Breast epithelium (tissue), 4 donors: ENCODE measurements at regions not wholly inside any gene's neighbourhood (a gene's known extent, or its start where the extent isn't known, plus 50 kb on each side); places are given as distances from the start of the nearest gene placed in this dataset.

ENCODE experiments used
- DNase-seq, 2 donors: peaks; one replicate each; pipeline ENCODE4 v3.0.0-alpha.2; 2019; ENCODE audit warnings: low spot score in 2 of 2
- H3K27ac ChIP-seq, 2 donors: fragments of 200-600 bp; sonication (generic) in 1 of 2; one replicate each; pipeline ENCODE4 v1.5.1; 2016 to 2019; ENCODE audit warnings: mild to moderate bottlenecking in 1 of 2
- H3K27me3 ChIP-seq, 2 donors: fragments of 200-600 bp; sonication (generic) in 1 of 2; one replicate each; pipeline versions ENCODE4 v1.5.1 to v1.6.0; 2017 to 2019; ENCODE audit warnings: control low read depth in 1 of 2, mild to moderate bottlenecking in 1 of 2
- H3K36me3 ChIP-seq: fragments of 200-600 bp; one replicate; pipeline ENCODE4 v1.5.1; 2019
- H3K4me1 ChIP-seq, 2 donors: fragments of 200-600 bp; sonication (generic); one replicate each; pipeline ENCODE4 v1.5.1; 2016 to 2019; ENCODE audit warnings: control low read depth in 1 of 2
- H3K4me3 ChIP-seq, 3 donors: fragments of 200-600 bp; sonication (generic); 1 replicate in 2 of 3; 2 replicates in 1 of 3; pipeline ENCODE4 v1.5.1; 2016 to 2019; ENCODE audit warnings: mild to moderate bottlenecking in 3 of 3, moderate library complexity in 2 of 3
- H3K9me3 ChIP-seq, 2 donors: fragments of 200-600 bp; sonication (generic) in 1 of 2; one replicate each; pipeline ENCODE4 v1.5.1; 2016 to 2019; ENCODE audit warnings: control low read depth in 1 of 2
- POLR2A ChIP-seq: fragments of 450-650 bp; IDR thresholded peaks from one replicate; pipeline ENCODE4 v1.6.1; 2016; ENCODE audit warnings: antibody characterized with exemption, mild to moderate bottlenecking, moderate library complexity
- POLR2AphosphoS5 ChIP-seq, 3 donors: sonication (generic); formaldehyde crosslinking; IDR thresholded peaks; one replicate each; pipeline ENCODE4 v1.6.1; 2017; ENCODE audit warnings: antibody characterized with exemption in 3 of 3
- intact Hi-C: fragments of 100-400 bp; cut with DNase I; formaldehyde crosslinking; loops from one replicate; pipeline ENCODE4 v1.15.1; 2023; ENCODE audit warnings: low total_unique reads
- TF ChIP-seq, protein P1 (sequence below), 3 donors: fragments of 450-650 bp; IDR thresholded peaks; one replicate each; pipeline ENCODE4 v1.5.1; 2016 to 2017; ENCODE audit warnings: antibody characterized with exemption in 3 of 3, mild to moderate bottlenecking in 3 of 3, moderate library complexity in 3 of 3

DNA sequence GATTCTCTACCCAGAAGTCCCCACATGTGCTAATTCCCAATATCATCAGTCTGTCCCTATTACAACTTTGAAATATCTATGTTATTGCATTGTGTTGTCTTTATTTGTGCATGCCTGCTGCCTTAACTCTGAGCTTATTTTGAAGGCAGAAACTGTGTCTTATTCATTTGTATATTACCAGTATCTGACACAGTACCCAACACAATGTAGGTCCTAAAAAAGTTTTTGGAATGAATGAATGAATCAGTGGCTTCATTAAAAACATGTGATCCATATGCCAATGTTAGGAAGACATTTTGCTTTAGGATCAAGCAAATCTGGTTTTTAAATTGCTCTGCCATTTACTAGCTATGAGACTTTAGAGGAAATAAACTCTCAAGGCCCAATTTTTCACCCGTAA lies 420.4 kb downstream of the CBLN4 start:
- intact Hi-C loops: no loop called here
- Histone ChIP-seq H3K36me3 (no peaks in the 10 kb centered on the region), H3K9me3 (no peaks in the 10 kb centered on the region), H3K27me3 (no peaks in the 10 kb centered on the region), H3K4me1 (no peaks in the 10 kb centered on the region), H3K4me3 (no peak overlapping the region), H3K27ac (no peak overlapping the region)
- no peak for TF ChIP-seq POLR2AphosphoS5 (IDR thresholded peaks at IDR 0.05)
- TF ChIP-seq, protein P1, sequence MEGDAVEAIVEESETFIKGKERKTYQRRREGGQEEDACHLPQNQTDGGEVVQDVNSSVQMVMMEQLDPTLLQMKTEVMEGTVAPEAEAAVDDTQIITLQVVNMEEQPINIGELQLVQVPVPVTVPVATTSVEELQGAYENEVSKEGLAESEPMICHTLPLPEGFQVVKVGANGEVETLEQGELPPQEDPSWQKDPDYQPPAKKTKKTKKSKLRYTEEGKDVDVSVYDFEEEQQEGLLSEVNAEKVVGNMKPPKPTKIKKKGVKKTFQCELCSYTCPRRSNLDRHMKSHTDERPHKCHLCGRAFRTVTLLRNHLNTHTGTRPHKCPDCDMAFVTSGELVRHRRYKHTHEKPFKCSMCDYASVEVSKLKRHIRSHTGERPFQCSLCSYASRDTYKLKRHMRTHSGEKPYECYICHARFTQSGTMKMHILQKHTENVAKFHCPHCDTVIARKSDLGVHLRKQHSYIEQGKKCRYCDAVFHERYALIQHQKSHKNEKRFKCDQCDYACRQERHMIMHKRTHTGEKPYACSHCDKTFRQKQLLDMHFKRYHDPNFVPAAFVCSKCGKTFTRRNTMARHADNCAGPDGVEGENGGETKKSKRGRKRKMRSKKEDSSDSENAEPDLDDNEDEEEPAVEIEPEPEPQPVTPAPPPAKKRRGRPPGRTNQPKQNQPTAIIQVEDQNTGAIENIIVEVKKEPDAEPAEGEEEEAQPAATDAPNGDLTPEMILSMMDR (IDR thresholded peaks at IDR 0.05): no peak
- no peak for TF ChIP-seq POLR2A
- DNase-seq: no peak

GRCh38 chr20:55584307-55584706 lies 421.0 kb downstream of the CBLN4 start:
- no peak overlapping the region for H3K27ac ChIP-seq
- intact Hi-C loops: no loop called here
- H3K36me3 ChIP-seq: no peaks in the 10 kb centered on the region
- H3K9me3 ChIP-seq: no peaks in the 10 kb centered on the region
- H3K4me3 ChIP-seq: no peak overlapping the region
- TF ChIP-seq POLR2A (no peak), POLR2AphosphoS5 (IDR thresholded peaks at IDR 0.05) (no peak)
- TF ChIP-seq, protein P1 (IDR thresholded peaks at IDR 0.05): no peak
- DNase-seq: no peak
- H3K27me3 ChIP-seq: no peaks in the 10 kb centered on the region
- no peaks in the 10 kb centered on the region for H3K4me1 ChIP-seq

- intact Hi-C loops: no loop called here
- DNase-seq: no peak
- no peaks in the 10 kb centered on the region for H3K36me3 ChIP-seq
Observed at GRCh38 chr20:55583036-55583435, 422.3 kb downstream of the CBLN4 start.

GRCh38 chr20:55582498-55582897 lies 422.8 kb downstream of the CBLN4 start:
- Histone ChIP-seq H3K4me1 (no peaks in the 10 kb centered on the region), H3K27me3 (no peaks in the 10 kb centered on the region), H3K36me3 (no peaks in the 10 kb centered on the region), H3K4me3 (no peak overlapping the region), H3K9me3 (no peaks in the 10 kb centered on the region), H3K27ac (no peak overlapping the region)
- TF ChIP-seq POLR2A (no peak), POLR2AphosphoS5 (IDR thresholded peaks at IDR 0.05) (no peak)
- intact Hi-C loops: no loop called here
- no peak for DNase-seq

More at GRCh38 chr20:55583036-55583435, 422.3 kb downstream of the CBLN4 start:
- Histone ChIP-seq H3K9me3 (no peaks in the 10 kb centered on the region), H3K4me3 (no peak overlapping the region), H3K27me3 (no peaks in the 10 kb centered on the region), H3K27ac (no peak overlapping the region), H3K4me1 (no peaks in the 10 kb centered on the region)
- TF ChIP-seq, protein P1 (IDR thresholded peaks at IDR 0.05): no peak
- TF ChIP-seq POLR2A: no peak

GRCh38 chr20:55581519-55581918 lies 423.8 kb downstream of the CBLN4 start:
- no peak for DNase-seq
- H3K9me3 ChIP-seq: no peaks in the 10 kb centered on the region
- H3K4me1 ChIP-seq: no peaks in the 10 kb centered on the region
- TF ChIP-seq POLR2A (no peak), POLR2AphosphoS5 (IDR thresholded peaks at IDR 0.05) (no peak)
- TF ChIP-seq, protein P1 (IDR thresholded peaks at IDR 0.05): no peak
- H3K27ac ChIP-seq: no peak overlapping the region
- intact Hi-C loops: no loop called here
- H3K36me3 ChIP-seq: no peaks in the 10 kb centered on the region
- H3K27me3 ChIP-seq: no peaks in the 10 kb centered on the region
- H3K4me3 ChIP-seq: no peak overlapping the region

GRCh38 chr20:55580475-55580874 lies 424.8 kb downstream of the CBLN4 start:
- Histone ChIP-seq H3K27me3 (no peaks in the 10 kb centered on the region), H3K9me3 (no peaks in the 10 kb centered on the region), H3K4me1 (no peaks in the 10 kb centered on the region), H3K4me3 (no peak overlapping the region), H3K27ac (no peak overlapping the region), H3K36me3 (no peaks in the 10 kb centered on the region)
- no peak for TF ChIP-seq POLR2A
- TF ChIP-seq POLR2AphosphoS5 (IDR thresholded peaks at IDR 0.05): no peak
- TF ChIP-seq, protein P1 (IDR thresholded peaks at IDR 0.05): no peak
- DNase-seq: no peak
- intact Hi-C loops: no loop called here
